ENCODE measurements at regions not wholly inside any gene's neighbourhood (a gene's known extent, or its start where the extent isn't known, plus 50 kb on each side); places are given as distances from the start of the nearest gene placed in this dataset.

GRCh38 chr13:36559375-36559774, 114.4 kb upstream of the SERTM1 start (continued):
- TF ChIP-seq NANOG (IDR thresholded peaks at IDR 0.05; ENCODE audit: insufficient read depth, low read depth, low read length, poor library complexity, severe bottlenecking) = no peak
